ES-I3 (cell line): ENCODE measurements at regions not wholly inside any gene's neighbourhood (a gene's known extent, or its start where the extent isn't known, plus 50 kb on each side); places are given as distances from the start of the nearest gene placed in this dataset.
"Not testable (repeated sequence)": the region's sequence is repeated elsewhere in the genome, so short reads cannot be mapped to it uniquely, and the experiment has no call there.

Source experiments
- H3K36me3 ChIP-seq: 2 replicates; pipeline ENCODE4 v1.6.1; 2013; ENCODE audit warnings: mild to moderate bottlenecking, low read length, control low read depth, moderate library complexity; ENCODE audit not compliant: insufficient read depth
- H3K4me1 ChIP-seq: 2 replicates; pipeline ENCODE4 v1.6.1; 2013; ENCODE audit warnings: mild to moderate bottlenecking, control low read depth, low read length; ENCODE audit not compliant: insufficient read depth
- H3K9ac ChIP-seq: 2 replicates; pipeline ENCODE4 v1.6.1; 2013; ENCODE audit warnings: low read depth, mild to moderate bottlenecking, low read length, moderate library complexity
- H3K9me3 ChIP-seq: 2 replicates; pipeline ENCODE4 v1.6.1; 2013; ENCODE audit warnings: mild to moderate bottlenecking, low read length, moderate library complexity; ENCODE audit not compliant: control insufficient read depth, insufficient read depth

DNA sequence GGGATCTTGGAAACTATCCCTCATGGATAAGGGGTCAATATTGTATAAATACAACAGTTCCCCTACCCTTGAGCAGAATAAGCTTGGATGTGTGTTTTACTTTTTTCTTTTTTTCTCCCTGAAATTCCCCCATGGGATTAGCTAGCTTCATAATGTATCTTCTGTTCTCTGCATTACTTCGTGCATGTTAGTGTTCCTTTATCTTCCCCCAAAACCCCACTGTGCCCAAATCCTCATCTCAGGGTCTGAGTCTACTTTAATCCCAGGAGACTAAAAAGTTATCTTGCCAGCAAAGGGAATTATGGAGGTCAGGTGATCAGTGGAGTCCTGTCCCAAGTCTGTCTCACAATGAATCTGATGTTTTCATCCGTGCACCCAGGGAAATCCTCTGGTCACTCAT is 217.5 kb upstream of the CNTNAP4 start:
- Histone ChIP-seq H3K4me1 (no peaks in the 10 kb centered on the region; the same call in 1 of the 2 replicates), H3K36me3 (no peaks in the 10 kb centered on the region), H3K9me3 (no peaks in the 10 kb centered on the region), H3K9ac (no peak overlapping the region)

DNA sequence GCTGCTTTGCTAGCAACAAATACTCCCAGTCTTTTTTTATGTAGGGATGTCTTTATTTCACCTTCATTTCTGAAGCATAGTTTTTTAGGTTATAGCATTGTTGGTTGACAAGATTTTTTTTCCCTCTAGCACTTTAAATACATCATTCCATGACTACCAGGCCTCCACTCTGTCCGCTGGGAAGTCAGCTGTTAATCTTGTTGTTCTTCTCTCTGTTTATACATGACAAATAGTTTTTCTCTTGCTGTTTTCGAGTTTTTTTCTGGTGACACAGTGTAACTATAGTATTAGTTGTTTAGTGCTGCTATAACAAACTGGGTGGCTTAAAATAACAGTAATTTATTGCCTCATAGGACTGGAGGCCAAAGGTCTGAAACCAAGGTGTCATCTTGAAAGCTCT is 205.5 kb upstream of the CNTNAP4 start:
- H3K4me1 ChIP-seq = no peaks in the 10 kb centered on the region
- no peak overlapping the region for H3K9ac ChIP-seq
- no peaks in the 10 kb centered on the region for H3K9me3 ChIP-seq
- no peaks in the 10 kb centered on the region for H3K36me3 ChIP-seq

DNA sequence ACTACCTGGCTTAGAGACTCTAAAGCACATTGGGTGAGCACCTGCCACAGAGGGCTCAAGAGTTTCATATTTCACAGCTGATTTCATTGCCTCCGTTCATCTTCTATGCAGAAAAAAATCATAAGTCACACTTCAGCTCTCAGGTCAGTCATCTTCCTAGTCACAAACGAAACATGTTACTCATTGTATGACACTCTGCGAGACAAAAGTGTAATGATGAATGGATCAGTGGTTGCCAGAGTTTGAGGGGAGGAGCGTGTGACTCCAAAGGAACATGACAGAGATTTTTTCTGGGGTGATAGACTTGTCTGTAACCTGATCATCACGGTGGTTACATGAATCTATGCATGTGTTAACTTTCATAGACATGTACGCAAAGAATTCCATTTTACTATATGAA is 195.2 kb upstream of the CNTNAP4 start:
- H3K36me3 ChIP-seq = no peaks in the 10 kb centered on the region
- H3K9ac ChIP-seq = no peak overlapping the region
- no peaks in the 10 kb centered on the region for H3K9me3 ChIP-seq
- H3K4me1 ChIP-seq = no peaks in the 10 kb centered on the region

DNA sequence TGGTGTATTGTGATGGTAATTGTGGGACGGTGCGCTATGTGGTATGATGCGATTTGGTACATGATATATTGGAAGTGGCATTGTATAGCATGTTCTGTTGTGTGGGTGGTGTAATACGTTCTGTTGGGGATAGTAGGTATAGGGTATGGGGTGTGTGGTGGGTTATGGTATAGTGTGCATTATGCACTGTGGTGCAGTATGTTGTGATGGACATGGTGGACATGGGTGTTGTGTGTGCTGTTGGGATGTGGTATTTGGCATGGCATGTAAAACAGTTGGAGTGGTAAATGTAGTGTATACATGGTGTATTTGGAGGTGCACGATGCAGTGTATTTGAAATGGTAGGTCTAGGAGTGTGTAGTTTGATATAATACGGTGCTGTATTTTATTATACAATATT is 170.6 kb upstream of the CNTNAP4 start:
- Histone ChIP-seq H3K9me3 (no peaks in the 10 kb centered on the region), H3K9ac (no peak overlapping the region), H3K36me3 (no peaks in the 10 kb centered on the region), H3K4me1 (no peaks in the 10 kb centered on the region)

DNA sequence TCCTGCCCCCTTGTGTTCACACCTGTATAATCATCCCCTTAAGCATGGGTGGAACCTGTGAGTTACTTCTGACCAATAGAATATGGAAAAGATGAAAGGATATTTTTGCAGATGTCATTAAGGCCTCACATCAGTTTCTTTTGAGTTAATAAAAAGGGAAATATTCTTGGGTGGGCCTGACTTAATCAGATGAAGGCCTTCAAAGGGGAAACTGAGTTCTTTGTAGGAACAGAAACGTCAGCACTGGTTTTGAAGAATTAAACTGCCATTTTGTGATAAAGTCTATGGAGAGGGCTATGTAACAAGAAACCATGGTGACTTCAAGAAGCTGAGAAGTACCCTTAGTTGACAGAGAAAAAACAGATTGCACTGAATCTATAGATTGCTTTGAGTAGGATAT is 168.7 kb upstream of the CNTNAP4 start:
- no peaks in the 10 kb centered on the region for H3K36me3 ChIP-seq
- H3K9ac ChIP-seq = no peak overlapping the region
- H3K4me1 ChIP-seq = no peaks in the 10 kb centered on the region
- no peaks in the 10 kb centered on the region for H3K9me3 ChIP-seq

DNA sequence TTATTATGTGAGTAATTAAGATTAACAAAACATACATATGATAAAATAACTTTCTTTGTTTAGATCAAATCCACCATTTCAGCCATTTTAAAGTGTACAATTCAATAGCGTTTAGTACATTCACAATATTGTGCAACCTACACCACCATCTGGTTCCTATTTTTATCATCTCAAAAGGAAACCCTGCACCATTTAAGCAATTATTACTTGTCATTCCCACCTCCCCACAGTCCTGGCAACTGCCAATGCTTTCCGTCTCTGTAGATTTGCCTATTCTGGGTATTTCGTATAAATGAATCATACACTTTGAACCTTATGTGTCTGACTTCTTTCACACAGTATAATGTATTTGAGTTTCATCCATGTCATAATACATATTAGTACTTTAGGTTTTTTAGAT is 162.5 kb upstream of the CNTNAP4 start:
- no peak overlapping the region for H3K9ac ChIP-seq
- H3K4me1 ChIP-seq = no peaks in the 10 kb centered on the region
- H3K9me3 ChIP-seq = no peaks in the 10 kb centered on the region
- no peaks in the 10 kb centered on the region for H3K36me3 ChIP-seq

DNA sequence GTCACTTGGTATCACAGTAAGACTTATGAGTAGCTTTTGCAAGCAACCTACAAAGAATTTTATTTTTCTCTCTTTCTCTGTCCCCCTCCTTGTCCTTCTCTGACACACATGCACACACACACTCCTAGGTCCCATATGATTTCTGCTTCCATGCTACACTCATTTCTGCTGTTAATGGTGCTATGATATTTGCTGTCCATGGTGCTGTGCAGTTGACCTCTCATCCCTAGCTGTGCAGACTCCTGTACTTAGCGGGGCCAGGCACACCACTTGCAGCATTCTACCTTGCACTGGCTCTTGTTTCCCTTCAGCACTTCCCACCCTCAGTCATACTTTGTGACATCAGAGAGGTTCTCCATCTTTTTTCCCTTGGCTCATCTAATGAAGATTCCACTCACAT is 158.9 kb upstream of the CNTNAP4 start:
- H3K9me3 ChIP-seq = no peaks in the 10 kb centered on the region
- H3K36me3 ChIP-seq = no peaks in the 10 kb centered on the region
- H3K9ac ChIP-seq = no peak overlapping the region
- H3K4me1 ChIP-seq = no peaks in the 10 kb centered on the region

DNA sequence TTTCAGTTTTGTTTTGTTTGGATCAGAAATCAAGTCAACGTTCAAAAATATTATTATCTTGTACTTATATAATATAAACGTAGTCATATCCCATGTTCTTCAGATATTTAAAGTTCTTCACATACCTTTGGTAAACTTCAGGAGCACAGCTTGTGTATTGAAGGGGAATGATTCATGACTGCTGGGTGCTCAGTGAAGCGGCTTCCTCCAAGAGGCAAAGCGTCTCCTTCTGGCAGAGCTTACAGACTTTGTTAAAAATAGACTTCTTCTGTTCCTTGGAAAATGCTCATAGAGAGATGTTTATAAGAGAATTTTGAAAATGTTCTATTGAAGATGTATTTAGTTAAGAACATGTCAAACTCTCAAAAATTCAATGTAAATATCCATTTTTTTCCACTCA is 155.6 kb upstream of the CNTNAP4 start:
- H3K36me3 ChIP-seq = no peaks in the 10 kb centered on the region
- no peaks in the 10 kb centered on the region for H3K9me3 ChIP-seq
- H3K4me1 ChIP-seq = no peaks in the 10 kb centered on the region
- no peak overlapping the region for H3K9ac ChIP-seq

DNA sequence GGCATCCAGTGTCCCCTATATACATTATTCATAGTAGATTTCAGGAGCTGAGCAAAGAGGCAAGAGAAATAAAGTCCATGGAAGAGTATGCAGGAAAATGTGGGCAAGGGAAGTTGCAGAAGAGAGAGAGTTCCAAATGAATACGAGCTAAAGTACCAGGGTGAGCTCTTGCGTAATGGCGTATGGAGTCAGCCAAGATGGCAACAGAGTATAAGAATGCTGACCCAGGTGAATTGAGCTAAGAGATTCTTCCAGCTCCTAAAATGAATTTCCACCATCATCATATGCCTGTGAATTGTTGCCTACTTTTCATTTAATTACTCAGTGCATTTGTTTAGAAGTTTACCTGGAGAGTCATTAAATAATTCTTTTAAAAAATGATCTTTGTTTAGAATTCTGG is 153.2 kb upstream of the CNTNAP4 start:
- H3K9ac ChIP-seq = no peak overlapping the region
- H3K4me1 ChIP-seq = no peaks in the 10 kb centered on the region
- H3K36me3 ChIP-seq = no peaks in the 10 kb centered on the region
- no peaks in the 10 kb centered on the region for H3K9me3 ChIP-seq

- H3K4me1 ChIP-seq = no peaks in the 10 kb centered on the region
- no peaks in the 10 kb centered on the region for H3K9me3 ChIP-seq
- H3K9ac ChIP-seq = no peak overlapping the region
Measured at GRCh38 chr16:76125871-76126270, 151.3 kb upstream of the CNTNAP4 start.

DNA sequence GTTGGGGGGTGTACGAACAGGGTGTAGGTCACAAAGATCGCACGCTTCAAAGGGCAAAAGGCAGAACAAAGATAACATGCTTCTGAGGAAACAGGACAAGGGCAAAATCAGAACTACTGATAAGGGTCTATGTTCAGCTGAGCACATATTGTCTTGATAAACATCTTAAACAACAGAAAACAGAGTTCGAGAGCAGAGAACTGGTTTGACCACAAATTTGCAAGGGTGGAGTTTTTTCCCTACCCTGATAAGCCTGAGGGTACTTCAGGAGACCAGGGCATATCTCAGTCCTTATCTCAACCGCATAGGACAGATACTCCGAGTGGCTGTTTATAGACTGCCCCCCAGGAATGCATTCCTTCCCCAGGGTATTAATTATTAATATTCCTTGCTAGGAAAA is 139.1 kb upstream of the CNTNAP4 start:
- H3K9me3 ChIP-seq, H3K4me1 ChIP-seq, H3K9ac ChIP-seq, H3K36me3 ChIP-seq: not testable (repeated sequence)

More at GRCh38 chr16:76125871-76126270, 151.3 kb upstream of the CNTNAP4 start:
- no peaks in the 10 kb centered on the region for H3K36me3 ChIP-seq

- Histone ChIP-seq H3K4me1 (no peaks in the 10 kb centered on the region), H3K36me3 (no peaks in the 10 kb centered on the region), H3K9me3 (no peaks in the 10 kb centered on the region), H3K9ac (no peak overlapping the region)
Measured at GRCh38 chr16:76157629-76158028, 119.6 kb upstream of the CNTNAP4 start.

GRCh38 chr16:76162046-76162445 is 115.2 kb upstream of the CNTNAP4 start:
- H3K4me1 ChIP-seq = no peaks in the 10 kb centered on the region
- no peaks in the 10 kb centered on the region for H3K9me3 ChIP-seq
- no peak overlapping the region for H3K9ac ChIP-seq
- no peaks in the 10 kb centered on the region for H3K36me3 ChIP-seq

DNA sequence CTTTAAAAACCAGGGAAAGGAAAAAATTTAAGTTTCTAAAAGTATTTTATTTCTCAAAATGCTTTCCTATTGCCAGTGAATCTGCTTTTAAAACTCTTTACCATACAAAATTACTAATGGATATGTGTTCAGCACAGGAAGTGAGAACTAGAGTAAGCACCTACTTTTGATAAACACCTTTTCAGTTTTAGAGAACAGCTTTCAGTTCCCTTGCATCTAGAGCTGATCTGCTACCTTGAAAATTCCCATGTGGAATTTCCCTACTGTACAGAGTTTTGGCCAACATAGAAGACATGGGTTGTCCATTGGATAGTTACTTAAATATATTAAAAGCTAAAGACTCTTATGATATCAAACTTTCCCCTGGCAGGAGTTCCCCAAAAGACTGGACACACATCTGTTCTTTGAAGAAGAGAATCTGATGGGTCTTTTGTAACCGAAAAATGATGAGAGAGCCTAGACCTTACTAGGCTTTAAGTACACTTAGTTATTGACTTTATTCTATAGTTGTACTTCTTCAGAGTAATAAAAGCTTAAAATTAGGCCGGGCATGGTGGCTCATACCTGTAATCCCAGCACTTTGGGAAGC is 112.1 kb upstream of the CNTNAP4 start:
- H3K36me3 ChIP-seq = no peaks in the 10 kb centered on the region
- no peak overlapping the region for H3K9ac ChIP-seq
- no peaks in the 10 kb centered on the region for H3K4me1 ChIP-seq
- H3K9me3 ChIP-seq = no peaks in the 10 kb centered on the region

- Histone ChIP-seq H3K36me3 (no peaks in the 10 kb centered on the region), H3K9ac (no peak overlapping the region), H3K9me3 (no peaks in the 10 kb centered on the region), H3K4me1 (no peaks in the 10 kb centered on the region)
Measured at GRCh38 chr16:76175718-76176117, 101.5 kb upstream of the CNTNAP4 start.

- Histone ChIP-seq H3K9me3 (no peaks in the 10 kb centered on the region), H3K36me3 (no peaks in the 10 kb centered on the region), H3K4me1 (no peaks in the 10 kb centered on the region), H3K9ac (no peak overlapping the region)
Measured at GRCh38 chr16:76176153-76176552, 101.0 kb upstream of the CNTNAP4 start.
